Esophagus squamous epithelium (tissue), 4 donors: ENCODE measurements at regions not wholly inside any gene's neighbourhood (a gene's known extent, or its start where the extent isn't known, plus 50 kb on each side); places are given as distances from the start of the nearest gene placed in this dataset.

ENCODE experiments used
- POLR2A ChIP-seq, 4 donors: fragments of 450-650 bp; IDR thresholded peaks; one replicate each; pipeline ENCODE4 v1.6.1; 2017; ENCODE audit warnings: antibody characterized with exemption in 4 of 4, mild to moderate bottlenecking in 4 of 4, moderate library complexity in 3 of 4
- TF ChIP-seq, protein P1 (sequence below), 6 experiments: fragments of 450-650 bp in 4 of 6; fragments of 200-600 bp in 2 of 6; sonication (generic) in 2 of 6; IDR thresholded peaks; one replicate each; pipeline ENCODE4 v1.5.1; 2016 to 2019; ENCODE audit warnings: antibody characterized with exemption in 6 of 6, mild to moderate bottlenecking in 4 of 6, moderate library complexity in 4 of 6

DNA sequence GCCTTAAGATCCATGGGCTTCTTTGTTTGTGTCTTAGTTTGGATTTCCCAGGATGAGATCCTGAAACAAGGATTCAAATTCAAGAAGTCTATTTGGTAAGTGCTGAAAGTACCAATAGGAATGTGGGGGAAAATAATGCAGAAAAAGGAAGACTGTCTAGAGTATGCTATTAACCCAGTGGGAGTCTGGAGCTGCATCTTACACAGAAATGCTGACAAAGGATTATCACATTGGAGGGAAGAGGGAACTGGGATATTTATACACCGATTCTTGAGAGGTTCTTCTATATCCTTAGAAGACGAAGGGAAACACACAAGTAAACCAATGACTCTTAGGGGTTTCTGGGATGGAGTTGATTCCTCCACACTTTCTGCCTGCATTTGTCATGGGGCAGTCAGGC, 294.8 kb upstream of the FIGN start:
- TF ChIP-seq, protein P1, sequence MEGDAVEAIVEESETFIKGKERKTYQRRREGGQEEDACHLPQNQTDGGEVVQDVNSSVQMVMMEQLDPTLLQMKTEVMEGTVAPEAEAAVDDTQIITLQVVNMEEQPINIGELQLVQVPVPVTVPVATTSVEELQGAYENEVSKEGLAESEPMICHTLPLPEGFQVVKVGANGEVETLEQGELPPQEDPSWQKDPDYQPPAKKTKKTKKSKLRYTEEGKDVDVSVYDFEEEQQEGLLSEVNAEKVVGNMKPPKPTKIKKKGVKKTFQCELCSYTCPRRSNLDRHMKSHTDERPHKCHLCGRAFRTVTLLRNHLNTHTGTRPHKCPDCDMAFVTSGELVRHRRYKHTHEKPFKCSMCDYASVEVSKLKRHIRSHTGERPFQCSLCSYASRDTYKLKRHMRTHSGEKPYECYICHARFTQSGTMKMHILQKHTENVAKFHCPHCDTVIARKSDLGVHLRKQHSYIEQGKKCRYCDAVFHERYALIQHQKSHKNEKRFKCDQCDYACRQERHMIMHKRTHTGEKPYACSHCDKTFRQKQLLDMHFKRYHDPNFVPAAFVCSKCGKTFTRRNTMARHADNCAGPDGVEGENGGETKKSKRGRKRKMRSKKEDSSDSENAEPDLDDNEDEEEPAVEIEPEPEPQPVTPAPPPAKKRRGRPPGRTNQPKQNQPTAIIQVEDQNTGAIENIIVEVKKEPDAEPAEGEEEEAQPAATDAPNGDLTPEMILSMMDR (IDR thresholded peaks at IDR 0.05) = no peak
- no peak for TF ChIP-seq POLR2A (IDR thresholded peaks at IDR 0.05)
